MM.1S (cell line): ENCODE measurements at regions not wholly inside any gene's neighbourhood (a gene's known extent, or its start where the extent isn't known, plus 50 kb on each side); places are given as distances from the start of the nearest gene placed in this dataset.

Experiments
- DNase-seq: peaks from one replicate; pipeline ENCODE4 v3.0.0-alpha.2; 2015
- H2AFZ ChIP-seq: fragments of 300-600 bp; sonication (generic); 2 replicates; pipeline ENCODE4 v1.6.0; 2016; ENCODE audit warnings: antibody characterized with exemption, low read length
- H3F3A ChIP-seq: fragments of 300-600 bp; sonication (generic); 2 replicates; pipeline ENCODE4 v1.6.1; 2016; ENCODE audit warnings: mild to moderate bottlenecking, antibody characterized with exemption, low read length, moderate library complexity, mixed read lengths; ENCODE audit not compliant: insufficient read depth
- H3K27ac ChIP-seq: fragments of 300-600 bp; sonication (generic); 2 replicates; pipeline ENCODE4 v1.5.1; 2016; ENCODE audit warnings: mild to moderate bottlenecking, low read length
- H3K27me3 ChIP-seq: fragments of 300-600 bp; sonication (generic); replicated peaks from 2 replicates; pipeline ENCODE4 v1.6.0; 2016; ENCODE audit warnings: low read length; ENCODE audit not compliant: insufficient read depth
- H3K36me3 ChIP-seq: fragments of 300-600 bp; sonication (generic); replicated peaks from 2 replicates; pipeline ENCODE4 v1.6.1; 2016; ENCODE audit warnings: mild to moderate bottlenecking, low read length, mixed read lengths; ENCODE audit not compliant: insufficient read depth
- H3K4me1 ChIP-seq: fragments of 300-600 bp; sonication (generic); 2 replicates; pipeline ENCODE4 v1.6.1; 2016; ENCODE audit warnings: low read length, mixed read lengths
- H3K4me2 ChIP-seq: fragments of 300-600 bp; sonication (generic); 2 replicates; pipeline ENCODE4 v1.6.0; 2016; ENCODE audit warnings: low read depth, low read length
- H3K4me3 ChIP-seq: fragments of 300-600 bp; sonication (generic); 2 replicates; pipeline ENCODE4 v1.5.1; 2016; ENCODE audit warnings: low read length, mixed read lengths
- H3K79me2 ChIP-seq: fragments of 300-600 bp; sonication (generic); 2 replicates; pipeline ENCODE4 v1.6.1; 2016; ENCODE audit warnings: mixed run types, low read length, mixed read lengths
- H3K9ac ChIP-seq: fragments of 300-600 bp; sonication (generic); 2 replicates; pipeline ENCODE4 v1.6.1; 2016; ENCODE audit warnings: low read length, mixed read lengths
- H3K9me2 ChIP-seq: fragments of 300-600 bp; sonication (generic); replicated peaks from 2 replicates; pipeline ENCODE4 v1.6.1; 2016; ENCODE audit warnings: mild to moderate bottlenecking, low read length, mixed read lengths; ENCODE audit not compliant: insufficient read depth
- H3K9me3 ChIP-seq: fragments of 300-600 bp; sonication (generic); replicated peaks from 2 replicates; pipeline ENCODE4 v1.6.1; 2016; ENCODE audit warnings: mild to moderate bottlenecking, low read length, mixed read lengths; ENCODE audit not compliant: insufficient read depth
- H4K20me1 ChIP-seq: fragments of 300-600 bp; sonication (generic); 2 replicates; pipeline ENCODE4 v1.6.1; 2016; ENCODE audit warnings: mild to moderate bottlenecking, low read length, moderate library complexity, mixed read lengths; ENCODE audit not compliant: insufficient read depth
- CTCF ChIP-seq: fragments of 300-600 bp; sonication (generic); IDR thresholded peaks from 2 replicates; pipeline ENCODE4 v1.5.1; 2016; ENCODE audit warnings: antibody characterized with exemption, low read length, mixed read lengths
- EZH2 ChIP-seq: fragments of 300-600 bp; sonication (generic); optimal IDR thresholded peaks from 2 replicates; pipeline ENCODE3; 2017; ENCODE audit warnings: low read depth, mild to moderate bottlenecking, antibody characterized with exemption, low read length, mixed read lengths
- EZH2phosphoT487 ChIP-seq: fragments of 300-600 bp; sonication (generic); IDR thresholded peaks from 2 replicates; pipeline ENCODE4 v1.6.1; 2018; ENCODE audit warnings: antibody characterized with exemption, low read length

- H3F3A ChIP-seq: no peaks in the 10 kb centered on the region
- H3K27me3 ChIP-seq: no peaks in the 10 kb centered on the region
- H3K4me1 ChIP-seq: no peaks in the 10 kb centered on the region
- H3K4me3 ChIP-seq: no peak overlapping the region
- H3K9me3 ChIP-seq: no peaks in the 10 kb centered on the region
- H3K9me2 ChIP-seq: no peaks in the 10 kb centered on the region
- no peak overlapping the region for H3K9ac ChIP-seq
- no peak for DNase-seq
- H3K4me2 ChIP-seq: no peak overlapping the region
- TF ChIP-seq CTCF: no peak
- TF ChIP-seq EZH2: no peak
- no peak for TF ChIP-seq EZH2phosphoT487
- no peaks in the 10 kb centered on the region for H4K20me1 ChIP-seq
- H2AFZ ChIP-seq: no peak overlapping the region
- H3K36me3 ChIP-seq: no peaks in the 10 kb centered on the region
- no peak overlapping the region for H3K27ac ChIP-seq
- H3K79me2 ChIP-seq: no peaks in the 10 kb centered on the region
Measured at GRCh38 chr12:5345534-5345933, 86.4 kb upstream of the NTF3 start.

- H3K27ac ChIP-seq: no peak overlapping the region
- no peak for TF ChIP-seq CTCF
- no peak for TF ChIP-seq EZH2
- TF ChIP-seq EZH2phosphoT487: no peak
Measured at GRCh38 chr12:5348057-5348456, 83.9 kb upstream of the NTF3 start.

GRCh38 chr12:5348491-5348890 lies 83.4 kb upstream of the NTF3 start:
- H3K9me3 ChIP-seq: no peaks in the 10 kb centered on the region
- no peak overlapping the region for H3K9ac ChIP-seq
- H3K9me2 ChIP-seq: no peaks in the 10 kb centered on the region
- no peaks in the 10 kb centered on the region for H3F3A ChIP-seq
- H3K27ac ChIP-seq: no peak overlapping the region
- no peaks in the 10 kb centered on the region for H4K20me1 ChIP-seq
- H3K79me2 ChIP-seq: no peaks in the 10 kb centered on the region
- H3K4me3 ChIP-seq: no peak overlapping the region
- H3K27me3 ChIP-seq: no peaks in the 10 kb centered on the region
- no peak for DNase-seq
- TF ChIP-seq CTCF: no peak
- no peak overlapping the region for H3K4me2 ChIP-seq
- H2AFZ ChIP-seq: no peak overlapping the region
- H3K36me3 ChIP-seq: no peaks in the 10 kb centered on the region
- H3K4me1 ChIP-seq: no peaks in the 10 kb centered on the region

More at GRCh38 chr12:5348057-5348456, 83.9 kb upstream of the NTF3 start:
- Histone ChIP-seq H3K9ac (no peak overlapping the region), H3K4me2 (no peak overlapping the region), H2AFZ (no peak overlapping the region), H3K4me3 (no peak overlapping the region), H3K9me3 (no peaks in the 10 kb centered on the region), H3K36me3 (no peaks in the 10 kb centered on the region), H3K27me3 (no peaks in the 10 kb centered on the region), H3K79me2 (no peaks in the 10 kb centered on the region), H3K4me1 (no peaks in the 10 kb centered on the region), H3K9me2 (no peaks in the 10 kb centered on the region), H4K20me1 (no peaks in the 10 kb centered on the region), H3F3A (no peaks in the 10 kb centered on the region)
- no peak for DNase-seq
